ENCODE measurements at regions not wholly inside any gene's neighbourhood (a gene's known extent, or its start where the extent isn't known, plus 50 kb on each side); places are given as distances from the start of the nearest gene placed in this dataset.
A peak's percentile ranks its signal among the peaks of the same experiment; 100 is the strongest.
"Not testable (repeated sequence)": the region's sequence is repeated elsewhere in the genome, so short reads cannot be mapped to it uniquely, and the experiment has no call there.

GRCh38 chr6:167410462-167410861 lies 85.6 kb downstream of the TTLL2 start:
- no peak for TF ChIP-seq CTCF (IDR thresholded peaks at IDR 0.05; ENCODE audit: extremely low read depth, missing control alignments)
- no peak for DNase-seq (ENCODE audit: low spot score)

GRCh38 chr6:167412506-167412905 lies 87.6 kb downstream of the TTLL2 start:
- no peak for TF ChIP-seq CTCF (IDR thresholded peaks at IDR 0.05; ENCODE audit: extremely low read depth, missing control alignments)
- DNase-seq (ENCODE audit: low spot score) = no peak

- no peak for DNase-seq (ENCODE audit: low spot score)
- no peak for TF ChIP-seq CTCF (IDR thresholded peaks at IDR 0.05; ENCODE audit: extremely low read depth, missing control alignments)
Measured at GRCh38 chr6:167415441-167415961, 90.6 kb downstream of the TTLL2 start.

- DNase-seq (ENCODE audit: low spot score) = no peak
- TF ChIP-seq CTCF (IDR thresholded peaks at IDR 0.05; ENCODE audit: extremely low read depth, missing control alignments) = no peak
Measured at GRCh38 chr6:167416676-167417430, 92.0 kb downstream of the TTLL2 start.

- no peak for DNase-seq (ENCODE audit: low spot score)
- no peak for TF ChIP-seq CTCF (IDR thresholded peaks at IDR 0.05; ENCODE audit: extremely low read depth, missing control alignments)
Measured at GRCh38 chr6:167420177-167420576, 95.3 kb downstream of the TTLL2 start.

- DNase-seq (ENCODE audit: low spot score) = peak; percentile 45
- no peak for TF ChIP-seq CTCF (IDR thresholded peaks at IDR 0.05; ENCODE audit: extremely low read depth, missing control alignments)
Measured at GRCh38 chr6:167420858-167421766, 96.2 kb downstream of the TTLL2 start.

GRCh38 chr6:167421944-167422343 lies 97.1 kb downstream of the TTLL2 start:
- DNase-seq (ENCODE audit: low spot score) = not testable (repeated sequence)
